ENCODE measurements at regions not wholly inside any gene's neighbourhood (a gene's known extent, or its start where the extent isn't known, plus 50 kb on each side); places are given as distances from the start of the nearest gene placed in this dataset.

DNA sequence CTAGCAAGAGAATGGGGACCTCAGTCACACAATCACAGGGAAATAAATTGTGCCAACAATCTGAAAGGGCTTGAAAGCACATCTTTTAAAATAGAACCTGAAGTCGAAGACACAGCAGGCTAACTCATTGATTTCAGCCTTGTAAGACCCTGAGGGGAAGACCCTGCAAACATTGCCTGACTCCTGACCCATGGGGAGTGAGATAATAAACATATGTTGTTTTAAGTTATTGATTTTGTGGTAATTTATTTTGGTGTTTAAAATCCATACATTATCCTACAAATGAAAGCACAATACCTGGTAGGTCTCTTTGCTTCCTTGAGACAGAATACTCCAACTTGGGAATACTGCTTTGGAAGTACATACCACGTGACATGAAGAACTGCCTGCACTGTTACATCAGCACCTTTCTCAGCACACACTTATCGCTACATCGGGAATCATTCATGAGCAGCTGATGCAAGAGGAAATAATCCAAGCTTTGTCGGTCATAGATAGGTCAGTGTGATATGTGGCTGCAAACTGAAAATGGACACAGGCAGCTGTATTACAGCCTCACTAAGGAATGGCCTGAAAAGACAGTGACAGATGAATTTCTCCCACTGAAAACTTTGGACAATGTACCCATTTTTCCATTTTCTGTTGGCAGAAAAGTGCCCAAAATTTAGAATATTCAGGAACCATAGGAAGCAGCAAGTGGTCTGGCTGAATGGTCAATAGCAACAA is 494.5 kb upstream of the MAP2 start:
- Histone ChIP-seq H3K27me3 (no peaks in the 10 kb centered on the region), H3K27ac (no peak overlapping the region), H3K36me3 (ENCODE audit: low read depth, missing control alignments) (no peaks in the 10 kb centered on the region), H3K9me3 (no peaks in the 10 kb centered on the region), H3K4me1 (no peaks in the 10 kb centered on the region), H3K4me3 (no peak overlapping the region)
- no peak for DNase-seq
- intact Hi-C loops (cut with DNase I; ENCODE audit: low total_unique reads): no loop called here
- WGBS, 2 donors: 85 to 89% methylated on average over 5 of the region's 5 CpGs
- TF ChIP-seq POLR2A (IDR thresholded peaks at IDR 0.05): no peak
- TF ChIP-seq, protein P1, sequence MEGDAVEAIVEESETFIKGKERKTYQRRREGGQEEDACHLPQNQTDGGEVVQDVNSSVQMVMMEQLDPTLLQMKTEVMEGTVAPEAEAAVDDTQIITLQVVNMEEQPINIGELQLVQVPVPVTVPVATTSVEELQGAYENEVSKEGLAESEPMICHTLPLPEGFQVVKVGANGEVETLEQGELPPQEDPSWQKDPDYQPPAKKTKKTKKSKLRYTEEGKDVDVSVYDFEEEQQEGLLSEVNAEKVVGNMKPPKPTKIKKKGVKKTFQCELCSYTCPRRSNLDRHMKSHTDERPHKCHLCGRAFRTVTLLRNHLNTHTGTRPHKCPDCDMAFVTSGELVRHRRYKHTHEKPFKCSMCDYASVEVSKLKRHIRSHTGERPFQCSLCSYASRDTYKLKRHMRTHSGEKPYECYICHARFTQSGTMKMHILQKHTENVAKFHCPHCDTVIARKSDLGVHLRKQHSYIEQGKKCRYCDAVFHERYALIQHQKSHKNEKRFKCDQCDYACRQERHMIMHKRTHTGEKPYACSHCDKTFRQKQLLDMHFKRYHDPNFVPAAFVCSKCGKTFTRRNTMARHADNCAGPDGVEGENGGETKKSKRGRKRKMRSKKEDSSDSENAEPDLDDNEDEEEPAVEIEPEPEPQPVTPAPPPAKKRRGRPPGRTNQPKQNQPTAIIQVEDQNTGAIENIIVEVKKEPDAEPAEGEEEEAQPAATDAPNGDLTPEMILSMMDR (IDR thresholded peaks at IDR 0.05): no peak

DNA sequence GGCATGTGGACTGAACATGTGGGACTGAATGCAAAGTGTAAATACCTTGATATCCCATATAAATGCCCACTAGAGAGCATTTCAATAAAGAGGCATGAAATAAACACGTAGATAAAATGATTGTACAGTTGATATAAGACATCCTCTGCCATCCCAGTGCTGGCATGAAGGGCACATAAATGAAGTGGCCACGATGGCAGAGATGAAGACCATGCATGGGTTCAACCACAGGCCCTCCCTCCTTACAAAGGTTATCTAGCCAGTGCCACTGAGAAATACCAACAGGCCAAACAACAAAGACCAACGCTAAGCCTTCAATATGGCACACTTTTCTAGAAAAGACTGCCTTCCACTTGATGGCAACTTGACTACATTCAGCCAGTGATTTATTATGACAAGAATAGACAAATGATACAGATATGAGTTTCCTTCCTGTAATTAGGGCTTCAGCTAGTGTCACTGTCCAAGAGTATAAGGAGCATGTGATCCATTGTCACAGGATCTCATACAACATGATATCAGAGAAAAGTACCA is 493.9 kb upstream of the MAP2 start:
- intact Hi-C loops (cut with DNase I; ENCODE audit: low total_unique reads): no loop called here
- WGBS, 2 donors: 87 to 97% methylated on average over 3 of the region's 3 CpGs

DNA sequence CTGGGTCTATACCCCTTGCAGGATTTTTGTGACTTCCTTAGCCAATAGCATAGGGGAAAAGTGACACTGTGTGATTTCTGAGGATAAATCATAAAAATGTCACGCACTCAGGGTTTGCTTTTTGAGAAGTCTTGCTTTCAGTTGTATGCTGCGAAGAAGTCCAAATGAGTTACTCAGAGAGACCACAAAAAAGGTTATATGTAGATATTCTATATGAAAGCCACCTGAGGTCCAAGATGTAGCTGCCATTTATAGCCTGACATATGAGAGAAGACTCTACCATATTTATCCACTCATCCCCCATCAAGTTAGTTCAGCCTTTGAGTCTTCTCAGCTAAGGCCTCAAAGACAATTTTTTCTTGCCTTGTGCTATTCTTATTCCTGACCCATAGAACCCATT is 488.3 kb upstream of the MAP2 start:
- WGBS, 2 donors: 97 to 98% methylated on average over 2 of the region's 2 CpGs
- intact Hi-C loops (cut with DNase I; ENCODE audit: low total_unique reads): no loop called here
- no peak overlapping the region for H3K27ac ChIP-seq
- H3K36me3 ChIP-seq (ENCODE audit: low read depth, missing control alignments): no peaks in the 10 kb centered on the region
- H3K4me3 ChIP-seq: no peak overlapping the region
- no peaks in the 10 kb centered on the region for H3K27me3 ChIP-seq
- no peaks in the 10 kb centered on the region for H3K9me3 ChIP-seq
- no peak for DNase-seq
- H3K4me1 ChIP-seq: no peaks in the 10 kb centered on the region
- TF ChIP-seq, protein P1 (IDR thresholded peaks at IDR 0.05): no peak

More for the DNA sequence above, 493.9 kb upstream of the MAP2 start:
- H3K9me3 ChIP-seq: no peaks in the 10 kb centered on the region
- TF ChIP-seq, protein P1 (IDR thresholded peaks at IDR 0.05): no peak
- no peak for TF ChIP-seq POLR2A (IDR thresholded peaks at IDR 0.05)
- H3K27ac ChIP-seq: no peak overlapping the region
- H3K4me3 ChIP-seq: no peak overlapping the region
- DNase-seq: no peak
- H3K4me1 ChIP-seq: no peaks in the 10 kb centered on the region
- no peaks in the 10 kb centered on the region for H3K36me3 ChIP-seq (ENCODE audit: low read depth, missing control alignments)
- no peaks in the 10 kb centered on the region for H3K27me3 ChIP-seq

DNA sequence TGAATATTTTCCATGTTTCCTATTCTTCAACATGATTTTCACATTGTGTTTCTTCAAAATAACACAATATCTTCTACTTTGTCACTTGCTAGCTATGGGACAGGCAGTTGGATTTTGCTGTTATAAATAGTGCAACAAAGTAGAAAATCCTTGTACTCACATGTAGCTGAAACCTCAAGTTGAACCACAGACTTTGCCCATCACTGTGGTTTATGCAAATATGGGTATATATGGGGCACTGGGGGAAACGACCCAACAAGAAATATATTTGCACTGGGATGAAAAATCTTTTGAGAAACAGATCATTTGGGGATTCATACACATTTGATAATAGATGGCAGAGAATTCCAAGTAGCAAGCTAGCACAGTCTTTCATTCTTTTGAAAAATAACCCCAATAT is 486.3 kb upstream of the MAP2 start:
- H3K9me3 ChIP-seq: no peaks in the 10 kb centered on the region
- intact Hi-C loops (cut with DNase I; ENCODE audit: low total_unique reads): no loop called here
- no peaks in the 10 kb centered on the region for H3K36me3 ChIP-seq (ENCODE audit: low read depth, missing control alignments)
- no peaks in the 10 kb centered on the region for H3K4me1 ChIP-seq
- H3K27ac ChIP-seq: no peak overlapping the region
- no peak for DNase-seq
- no peak for TF ChIP-seq POLR2A (IDR thresholded peaks at IDR 0.05)
- H3K4me3 ChIP-seq: no peak overlapping the region
- H3K27me3 ChIP-seq: no peaks in the 10 kb centered on the region
- WGBS, 2 donors: 70 to 72% methylated on average over 1 of the region's 1 CpG

DNA sequence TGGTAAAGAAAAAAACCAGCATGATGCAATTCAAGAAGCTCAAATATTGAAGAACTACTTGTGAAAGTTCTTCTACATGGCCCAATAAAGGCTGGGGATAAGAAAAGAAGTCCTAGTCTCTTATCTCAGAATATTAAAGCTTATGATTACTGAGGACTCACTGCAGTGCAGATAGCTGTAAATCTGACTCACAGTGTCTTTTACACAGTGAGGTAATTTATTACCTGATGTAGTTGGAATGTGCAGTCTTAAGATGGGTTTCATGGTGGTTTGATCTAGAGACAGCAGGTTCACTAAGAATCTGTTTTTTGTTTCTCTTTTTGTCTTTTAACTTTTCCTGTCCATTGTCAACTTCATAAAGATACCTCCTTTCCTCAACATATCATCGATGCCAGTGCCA is 484.0 kb upstream of the MAP2 start:
- no peaks in the 10 kb centered on the region for H3K27me3 ChIP-seq
- no peaks in the 10 kb centered on the region for H3K9me3 ChIP-seq
- DNase-seq: no peak
- 78 to 89% methylated on average over 1 of the region's 1 CpG for WGBS, 2 donors
- no peaks in the 10 kb centered on the region for H3K36me3 ChIP-seq (ENCODE audit: low read depth, missing control alignments)
- intact Hi-C loops (cut with DNase I; ENCODE audit: low total_unique reads): no loop called here
- no peak overlapping the region for H3K4me3 ChIP-seq
- TF ChIP-seq, protein P1 (IDR thresholded peaks at IDR 0.05): no peak
- no peak for TF ChIP-seq POLR2A (IDR thresholded peaks at IDR 0.05)
- no peaks in the 10 kb centered on the region for H3K4me1 ChIP-seq
- H3K27ac ChIP-seq: no peak overlapping the region
